ENCODE measurements at regions not wholly inside any gene's neighbourhood (a gene's known extent, or its start where the extent isn't known, plus 50 kb on each side); places are given as distances from the start of the nearest gene placed in this dataset.

GRCh38 chr9:88730780-88731179 is 195.8 kb downstream of the NXNL2 start:
- Histone ChIP-seq H3K4me1 (no peaks in the 10 kb centered on the region), H3K27ac (no peak overlapping the region), H3K4me2 (no peak overlapping the region), H3K4me3 (no peak overlapping the region), H3K9me3 (no peaks in the 10 kb centered on the region)
- DNase-seq (ENCODE audit: low read depth in 1 of 2, low spot score in 1 of 2) = no peak
- POLR2A ChIA-PET = no interaction called here
- CTCF ChIA-PET = interaction anchor here (1.1 kb wide), 1 partner anchor 10 kb away, joined by 3 read pairs; no protein-coding TSS in a partner anchor
- no peak for TF ChIP-seq GATA3 (IDR thresholded peaks at IDR 0.05; ENCODE audit: borderline replicate concordance)
- TF ChIP-seq, protein P1, sequence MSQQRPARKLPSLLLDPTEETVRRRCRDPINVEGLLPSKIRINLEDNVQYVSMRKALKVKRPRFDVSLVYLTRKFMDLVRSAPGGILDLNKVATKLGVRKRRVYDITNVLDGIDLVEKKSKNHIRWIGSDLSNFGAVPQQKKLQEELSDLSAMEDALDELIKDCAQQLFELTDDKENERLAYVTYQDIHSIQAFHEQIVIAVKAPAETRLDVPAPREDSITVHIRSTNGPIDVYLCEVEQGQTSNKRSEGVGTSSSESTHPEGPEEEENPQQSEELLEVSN (IDR thresholded peaks at IDR 0.05; ENCODE audit: borderline replicate concordance, low read depth) = no peak
- TF ChIP-seq HOXB5 (CRISPR knock-in tag; IDR thresholded peaks at IDR 0.05) = no peak
- no peak for TF ChIP-seq ZNF302 (CRISPR knock-in tag; IDR thresholded peaks at IDR 0.05)
- no peak for TF ChIP-seq HOXB13 (CRISPR knock-in tag; IDR thresholded peaks at IDR 0.05; ENCODE audit: low read depth)
- no peak for TF ChIP-seq POLR2AphosphoS2 (conservative IDR thresholded peaks at IDR 0.05; ENCODE audit: low read length)
- TF ChIP-seq, protein P2, sequence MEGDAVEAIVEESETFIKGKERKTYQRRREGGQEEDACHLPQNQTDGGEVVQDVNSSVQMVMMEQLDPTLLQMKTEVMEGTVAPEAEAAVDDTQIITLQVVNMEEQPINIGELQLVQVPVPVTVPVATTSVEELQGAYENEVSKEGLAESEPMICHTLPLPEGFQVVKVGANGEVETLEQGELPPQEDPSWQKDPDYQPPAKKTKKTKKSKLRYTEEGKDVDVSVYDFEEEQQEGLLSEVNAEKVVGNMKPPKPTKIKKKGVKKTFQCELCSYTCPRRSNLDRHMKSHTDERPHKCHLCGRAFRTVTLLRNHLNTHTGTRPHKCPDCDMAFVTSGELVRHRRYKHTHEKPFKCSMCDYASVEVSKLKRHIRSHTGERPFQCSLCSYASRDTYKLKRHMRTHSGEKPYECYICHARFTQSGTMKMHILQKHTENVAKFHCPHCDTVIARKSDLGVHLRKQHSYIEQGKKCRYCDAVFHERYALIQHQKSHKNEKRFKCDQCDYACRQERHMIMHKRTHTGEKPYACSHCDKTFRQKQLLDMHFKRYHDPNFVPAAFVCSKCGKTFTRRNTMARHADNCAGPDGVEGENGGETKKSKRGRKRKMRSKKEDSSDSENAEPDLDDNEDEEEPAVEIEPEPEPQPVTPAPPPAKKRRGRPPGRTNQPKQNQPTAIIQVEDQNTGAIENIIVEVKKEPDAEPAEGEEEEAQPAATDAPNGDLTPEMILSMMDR (IDR thresholded peaks at IDR 0.05) = no peak
- TF ChIP-seq HMGXB4 (CRISPR knock-in tag; IDR thresholded peaks at IDR 0.05; ENCODE audit: borderline replicate concordance) = no peak
- TF ChIP-seq POLR2A (IDR thresholded peaks at IDR 0.05; ENCODE audit: low read length) = no peak
- no peak for TF ChIP-seq TP53 (CRISPR knock-in tag; IDR thresholded peaks at IDR 0.05)
- TF ChIP-seq RAD21 (conservative IDR thresholded peaks at IDR 0.05 in 1 of 2, IDR thresholded peaks at IDR 0.05 in 1 of 2) = no peak
- no peak for TF ChIP-seq PBX3 (IDR thresholded peaks at IDR 0.05)
- TF ChIP-seq KDM5A (IDR thresholded peaks at IDR 0.05) = no peak
- TF ChIP-seq PHF8 (IDR thresholded peaks at IDR 0.05; ENCODE audit: borderline replicate concordance, low read depth) = no peak
- TF ChIP-seq ZFP36 (IDR thresholded peaks at IDR 0.05; ENCODE audit: borderline replicate concordance, partially characterized antibody) = no peak
- ATAC-seq = no peak
- no peak for FAIRE-seq
- WGBS (ENCODE audit: missing lambda C conversion rate) = 7% methylated on average over 1 of the region's 1 CpG

DNA sequence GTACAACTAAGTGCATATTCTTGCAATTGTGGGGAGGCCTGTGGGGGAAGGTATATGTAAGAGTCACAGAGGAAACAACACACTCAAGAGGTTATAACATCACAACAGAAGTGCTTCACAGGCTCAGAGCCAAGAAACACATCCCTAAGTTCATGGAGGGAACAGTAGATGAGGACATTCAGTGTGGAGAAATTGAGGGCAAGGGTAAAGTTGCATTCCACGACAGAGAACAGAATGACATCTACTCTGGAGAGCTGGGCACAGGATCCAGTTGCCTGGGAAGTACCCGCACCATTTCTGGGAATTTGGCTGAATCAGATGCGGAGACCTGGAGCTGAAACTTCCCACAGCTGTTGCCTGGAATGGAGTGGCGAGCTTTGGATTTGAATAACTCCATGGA is 197.2 kb downstream of the NXNL2 start:
- Histone ChIP-seq H3K4me1 (no peaks in the 10 kb centered on the region), H3K9me3 (no peaks in the 10 kb centered on the region), H3K27ac (no peak overlapping the region; a peak in 1 of 6 replicates), H3K4me2 (no peak overlapping the region), H3K4me3 (no peak overlapping the region)
- TF ChIP-seq MYC (IDR thresholded peaks at IDR 0.05; ENCODE audit: borderline replicate concordance, low read length) (no peak), HDAC2 (IDR thresholded peaks at IDR 0.05) (no peak), NPAS2 (CRISPR knock-in tag; IDR thresholded peaks at IDR 0.05; ENCODE audit: borderline replicate concordance) (no peak), SREBF2 (IDR thresholded peaks at IDR 0.05) (no peak)
- CTCF ChIA-PET = no interaction called here
- DNase-seq (ENCODE audit: low read depth in 1 of 2, low spot score in 1 of 2) (no peak), ATAC-seq (peak in 1 of 2 experiments; percentile 44; a peak in 3 of 6 replicates), FAIRE-seq (no peak)
- 63% methylated on average over 4 of the region's 4 CpGs for WGBS (ENCODE audit: missing lambda C conversion rate)
- POLR2A ChIA-PET = no interaction called here
